ENCODE measurements at regions not wholly inside any gene's neighbourhood (a gene's known extent, or its start where the extent isn't known, plus 50 kb on each side); places are given as distances from the start of the nearest gene placed in this dataset.

GRCh38 chr4:108247387-108248049 lies 78.8 kb upstream of the LEF1 start:
- no peak for TF ChIP-seq CTCF (IDR thresholded peaks at IDR 0.05 in 8 of 11, conservative IDR thresholded peaks at IDR 0.05 in 3 of 11)
- TF ChIP-seq POLR2A (IDR thresholded peaks at IDR 0.05), result no peak
- TF ChIP-seq POLR2AphosphoS5 (IDR thresholded peaks at IDR 0.05), result no peak
